ENCODE measurements at regions not wholly inside any gene's neighbourhood (a gene's known extent, or its start where the extent isn't known, plus 50 kb on each side); places are given as distances from the start of the nearest gene placed in this dataset.

DNA sequence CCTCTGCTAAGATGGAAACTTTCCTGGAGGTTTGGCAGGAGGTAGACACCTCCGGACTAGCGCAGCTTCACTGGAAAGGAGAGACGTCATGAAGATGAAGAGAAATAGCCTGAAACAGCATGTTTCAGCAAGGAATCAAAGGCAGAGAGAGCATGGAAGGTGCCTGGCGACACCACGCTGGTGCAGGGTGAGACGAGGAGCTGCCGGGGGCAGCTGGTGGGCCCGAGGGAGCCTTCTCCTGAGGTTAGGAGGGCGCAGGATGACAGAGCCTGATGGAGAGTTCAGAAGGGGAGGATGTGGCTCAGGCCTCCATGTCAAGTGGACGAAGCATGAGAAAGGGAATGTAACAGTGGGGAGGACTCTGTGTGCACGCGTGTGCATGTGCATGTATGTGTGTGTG, 113.6 kb downstream of the TPRA1 start:
- TF ChIP-seq, protein P1, sequence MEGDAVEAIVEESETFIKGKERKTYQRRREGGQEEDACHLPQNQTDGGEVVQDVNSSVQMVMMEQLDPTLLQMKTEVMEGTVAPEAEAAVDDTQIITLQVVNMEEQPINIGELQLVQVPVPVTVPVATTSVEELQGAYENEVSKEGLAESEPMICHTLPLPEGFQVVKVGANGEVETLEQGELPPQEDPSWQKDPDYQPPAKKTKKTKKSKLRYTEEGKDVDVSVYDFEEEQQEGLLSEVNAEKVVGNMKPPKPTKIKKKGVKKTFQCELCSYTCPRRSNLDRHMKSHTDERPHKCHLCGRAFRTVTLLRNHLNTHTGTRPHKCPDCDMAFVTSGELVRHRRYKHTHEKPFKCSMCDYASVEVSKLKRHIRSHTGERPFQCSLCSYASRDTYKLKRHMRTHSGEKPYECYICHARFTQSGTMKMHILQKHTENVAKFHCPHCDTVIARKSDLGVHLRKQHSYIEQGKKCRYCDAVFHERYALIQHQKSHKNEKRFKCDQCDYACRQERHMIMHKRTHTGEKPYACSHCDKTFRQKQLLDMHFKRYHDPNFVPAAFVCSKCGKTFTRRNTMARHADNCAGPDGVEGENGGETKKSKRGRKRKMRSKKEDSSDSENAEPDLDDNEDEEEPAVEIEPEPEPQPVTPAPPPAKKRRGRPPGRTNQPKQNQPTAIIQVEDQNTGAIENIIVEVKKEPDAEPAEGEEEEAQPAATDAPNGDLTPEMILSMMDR (IDR thresholded peaks at IDR 0.05) = no peak
- TF ChIP-seq POLR2A (IDR thresholded peaks at IDR 0.05) = no peak
- intact Hi-C loops (cut with DNase I; ENCODE audit: low total_unique reads) = no loop called here
- DNase-seq (ENCODE audit: low spot score in 2 of 2) = no peak
- no peak overlapping the region for H3K4me3 ChIP-seq (ENCODE audit: low read depth, poor library complexity, severe bottlenecking)
- 71 to 73% methylated on average over 12 of the region's 12 CpGs for WGBS, 2 donors

DNA sequence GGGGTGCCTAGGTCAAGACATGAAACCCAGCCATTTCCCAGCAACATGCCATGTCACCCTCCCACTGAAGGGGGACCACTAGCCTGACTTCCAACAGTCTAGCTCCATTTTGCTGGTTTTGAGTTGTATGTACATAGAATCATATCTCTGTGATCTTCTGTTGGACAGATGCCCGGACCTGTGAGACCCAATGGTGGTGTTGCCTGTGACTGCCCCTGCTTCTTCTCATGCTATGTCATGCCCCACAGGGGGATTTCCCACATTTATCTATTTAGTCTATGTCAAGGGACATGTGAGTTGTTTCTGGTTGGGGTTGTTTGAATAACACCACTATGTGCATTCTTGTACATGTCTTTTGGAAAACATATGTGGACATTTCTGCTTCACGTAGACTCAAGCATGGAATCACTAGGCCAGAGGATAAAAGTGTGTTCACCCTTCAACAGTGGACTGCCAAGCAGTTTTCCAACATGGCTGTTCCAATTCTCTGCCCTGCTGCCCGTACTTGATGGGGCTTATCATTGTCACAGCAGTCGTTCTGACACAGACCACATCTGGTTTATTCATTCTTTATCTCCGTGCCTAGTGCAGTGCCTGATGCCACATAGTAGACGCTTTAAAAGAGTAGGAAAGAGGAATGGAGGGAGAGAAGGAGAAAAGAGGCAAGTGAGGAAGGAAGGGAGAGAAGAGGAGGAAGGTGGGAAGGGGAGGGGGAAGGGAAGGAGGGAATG, 114.4 kb downstream of the TPRA1 start:
- DNase-seq (ENCODE audit: low spot score in 2 of 2) = no peak
- no peak overlapping the region for H3K4me3 ChIP-seq (ENCODE audit: low read depth, poor library complexity, severe bottlenecking)
- WGBS, 2 donors = 80% methylated on average over 6 of the region's 6 CpGs
- TF ChIP-seq, protein P1 (IDR thresholded peaks at IDR 0.05) = no peak
- TF ChIP-seq POLR2A (IDR thresholded peaks at IDR 0.05) = no peak
- intact Hi-C loops (cut with DNase I; ENCODE audit: low total_unique reads) = no loop called here

DNA sequence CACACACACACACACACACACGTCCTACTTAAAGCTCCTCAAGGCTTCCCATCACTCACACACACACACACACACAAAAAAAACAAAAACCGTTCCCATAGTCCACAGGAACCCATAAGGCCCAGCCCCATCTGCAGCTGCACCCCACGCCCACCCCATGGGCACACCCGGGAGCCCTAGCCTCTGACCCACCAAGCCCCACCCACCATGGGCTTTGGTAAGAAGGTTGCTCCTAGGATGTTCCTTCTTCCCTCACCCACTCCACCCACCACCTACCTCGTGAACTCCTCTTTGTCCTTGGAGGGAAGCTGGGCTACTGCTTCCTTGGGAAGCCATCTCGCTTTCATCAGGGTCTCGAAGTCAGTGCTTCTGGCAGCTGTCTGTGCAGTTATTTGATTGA, 115.1 kb downstream of the TPRA1 start:
- H3K4me3 ChIP-seq (ENCODE audit: low read depth, poor library complexity, severe bottlenecking) = no peak overlapping the region

DNA sequence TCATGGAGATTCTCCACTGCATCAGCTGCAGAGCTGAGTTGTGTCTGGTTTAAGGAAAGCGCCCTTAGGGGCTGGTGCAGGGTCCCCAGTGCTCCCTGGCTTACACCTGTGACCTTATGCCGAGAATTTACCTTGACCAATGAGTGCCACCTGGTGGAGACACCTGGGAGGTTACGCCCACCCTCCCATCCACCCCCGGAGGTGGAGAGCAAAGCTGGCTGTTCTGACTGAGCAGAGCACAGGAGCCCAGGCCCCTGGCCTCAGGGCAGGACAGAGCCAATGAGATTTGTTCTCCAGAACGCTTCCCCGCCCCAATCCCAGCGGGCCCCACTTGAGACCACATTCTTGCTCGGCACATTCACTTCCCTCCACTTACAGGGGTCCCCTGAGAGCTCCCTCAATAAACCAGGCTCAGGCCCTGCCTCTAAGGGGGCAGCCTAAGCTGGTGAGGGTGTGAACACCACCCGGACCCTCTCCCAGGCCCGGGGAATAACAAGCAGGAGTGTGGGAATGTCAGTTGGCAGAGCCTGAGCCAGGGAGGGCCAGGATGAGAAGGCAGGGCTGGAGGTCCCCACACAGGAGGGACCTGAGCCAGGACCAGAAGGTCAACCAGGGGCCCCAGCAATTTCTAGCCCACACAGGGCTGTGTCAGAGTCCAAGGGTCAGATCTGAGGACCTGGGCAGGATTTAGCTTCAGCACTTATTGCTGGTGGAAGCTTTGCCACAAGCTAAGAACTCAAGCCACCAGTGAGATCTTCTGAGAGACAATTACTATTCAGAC, 117.1 kb downstream of the TPRA1 start:
- TF ChIP-seq, protein P1 (IDR thresholded peaks at IDR 0.05) = no peak
- TF ChIP-seq POLR2A (IDR thresholded peaks at IDR 0.05) = no peak
- no peak overlapping the region for H3K4me3 ChIP-seq (ENCODE audit: low read depth, poor library complexity, severe bottlenecking)
- 60 to 76% methylated on average over 3 to 8 of the region's 10 CpGs for WGBS, 2 donors
- intact Hi-C loops (cut with DNase I; ENCODE audit: low total_unique reads) = no loop called here
- no peak for DNase-seq (ENCODE audit: low spot score in 2 of 2)

More for the DNA sequence above, 115.1 kb downstream of the TPRA1 start:
- intact Hi-C loops (cut with DNase I; ENCODE audit: low total_unique reads) = no loop called here
- TF ChIP-seq, protein P1 (IDR thresholded peaks at IDR 0.05) = no peak
- TF ChIP-seq POLR2A (IDR thresholded peaks at IDR 0.05) = no peak
- DNase-seq (ENCODE audit: low spot score in 2 of 2) = no peak
- 69 to 71% methylated on average over 7 of the region's 7 CpGs for WGBS, 2 donors

DNA sequence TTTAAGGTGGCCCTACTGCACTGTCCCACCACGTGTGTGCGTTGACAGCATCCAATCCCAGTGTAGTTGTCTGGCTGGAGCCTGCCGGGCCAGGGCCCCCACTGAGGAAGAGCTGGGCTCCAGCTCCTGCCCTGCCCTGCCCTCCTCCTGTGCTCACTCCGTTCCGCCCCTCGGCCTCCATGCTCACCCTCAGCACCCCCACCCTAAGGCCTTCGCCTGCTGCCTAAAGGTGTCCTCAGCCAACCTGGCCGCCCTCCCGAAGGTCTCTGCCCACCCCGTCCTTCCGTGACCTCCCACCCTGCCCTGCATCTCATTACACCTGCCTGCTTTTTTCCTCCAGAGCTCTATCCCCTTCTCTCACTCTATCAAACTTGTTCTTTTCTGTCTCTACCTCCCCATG, 118.0 kb downstream of the TPRA1 start:
- WGBS, 2 donors = 76 to 82% methylated on average over 11 of the region's 11 CpGs
- DNase-seq (ENCODE audit: low spot score in 2 of 2) = no peak
- intact Hi-C loops (cut with DNase I; ENCODE audit: low total_unique reads) = no loop called here
- no peak overlapping the region for H3K4me3 ChIP-seq (ENCODE audit: low read depth, poor library complexity, severe bottlenecking)
- TF ChIP-seq, protein P1 (IDR thresholded peaks at IDR 0.05) = no peak
- TF ChIP-seq POLR2A (IDR thresholded peaks at IDR 0.05) = no peak
